Activated T-cell treated with anti-CD3 and anti-CD28 coated beads, Interleukin-2, amount 50 U/mL, for 1 hour (primary cell): ENCODE measurements at regions not wholly inside any gene's neighbourhood (a gene's known extent, or its start where the extent isn't known, plus 50 kb on each side); places are given as distances from the start of the nearest gene placed in this dataset.

Source experiments
- DNase-seq: peaks from one replicate; pipeline ENCODE4 v3.0.0-alpha.2; 2020

GRCh38 chr5:82376307-82376706 is 98.2 kb upstream of the RPS23 start:
- DNase-seq, result no peak

GRCh38 chr5:82375488-82376244 is 97.5 kb upstream of the RPS23 start:
- no peak for DNase-seq

- DNase-seq, result no peak
Observed at GRCh38 chr5:82374637-82375036, 96.5 kb upstream of the RPS23 start.

GRCh38 chr5:82367930-82368329 is 89.8 kb upstream of the RPS23 start:
- DNase-seq, result no peak

GRCh38 chr5:82365744-82366228 is 87.6 kb upstream of the RPS23 start:
- DNase-seq, result no peak

GRCh38 chr5:82365026-82365425 is 86.9 kb upstream of the RPS23 start:
- no peak for DNase-seq

GRCh38 chr5:82364497-82364896 is 86.3 kb upstream of the RPS23 start:
- DNase-seq, result no peak

- DNase-seq, result no peak
Observed at GRCh38 chr5:82363524-82363923, 85.4 kb upstream of the RPS23 start.

GRCh38 chr5:82362636-82363035 is 84.5 kb upstream of the RPS23 start:
- no peak for DNase-seq

- no peak for DNase-seq
Observed at GRCh38 chr5:82360022-82360421, 81.9 kb upstream of the RPS23 start.

GRCh38 chr5:82359272-82359671 is 81.1 kb upstream of the RPS23 start:
- no peak for DNase-seq

GRCh38 chr5:82358457-82358856 is 80.3 kb upstream of the RPS23 start:
- DNase-seq, result no peak

- peak; percentile 70 for DNase-seq
Observed at GRCh38 chr5:82356808-82357671, 78.9 kb upstream of the RPS23 start.

- DNase-seq, result no peak
Observed at GRCh38 chr5:82356021-82356420, 77.9 kb upstream of the RPS23 start.

GRCh38 chr5:82355496-82355895 is 77.3 kb upstream of the RPS23 start:
- DNase-seq, result no peak

- no peak for DNase-seq
Observed at GRCh38 chr5:82355053-82355452, 76.9 kb upstream of the RPS23 start.

GRCh38 chr5:82354543-82354942 is 76.4 kb upstream of the RPS23 start:
- DNase-seq, result no peak

GRCh38 chr5:82353522-82353921 is 75.4 kb upstream of the RPS23 start:
- DNase-seq, result no peak

- DNase-seq, result no peak
Observed at GRCh38 chr5:82352146-82352791, 74.1 kb upstream of the RPS23 start.

GRCh38 chr5:82351754-82352145 is 73.6 kb upstream of the RPS23 start:
- no peak for DNase-seq

- no peak for DNase-seq
Observed at GRCh38 chr5:82351297-82351696, 73.1 kb upstream of the RPS23 start.

GRCh38 chr5:82349652-82350051 is 71.5 kb upstream of the RPS23 start:
- DNase-seq, result peak; percentile 22

GRCh38 chr5:82348784-82349425 is 70.8 kb upstream of the RPS23 start:
- DNase-seq, result no peak
